HG03520 (cell line): ENCODE measurements at regions not wholly inside any gene's neighbourhood (a gene's known extent, or its start where the extent isn't known, plus 50 kb on each side); places are given as distances from the start of the nearest gene placed in this dataset.

Source experiments
- ATAC-seq: cut with Tn5 transposase; IDR thresholded peaks from one replicate; pipeline ENCODE4 v1.9.1; 2021; ENCODE audit warnings: mild to moderate bottlenecking, moderate library complexity; ENCODE audit not compliant: unreplicated experiment

- ATAC-seq: no peak
Measured at GRCh38 chr2:152883951-152884487, 165.6 kb downstream of the ARL6IP6 start.

GRCh38 chr2:152881527-152881926 lies 163.1 kb downstream of the ARL6IP6 start:
- ATAC-seq: no peak

GRCh38 chr2:152879275-152879674 lies 160.9 kb downstream of the ARL6IP6 start:
- no peak for ATAC-seq

DNA sequence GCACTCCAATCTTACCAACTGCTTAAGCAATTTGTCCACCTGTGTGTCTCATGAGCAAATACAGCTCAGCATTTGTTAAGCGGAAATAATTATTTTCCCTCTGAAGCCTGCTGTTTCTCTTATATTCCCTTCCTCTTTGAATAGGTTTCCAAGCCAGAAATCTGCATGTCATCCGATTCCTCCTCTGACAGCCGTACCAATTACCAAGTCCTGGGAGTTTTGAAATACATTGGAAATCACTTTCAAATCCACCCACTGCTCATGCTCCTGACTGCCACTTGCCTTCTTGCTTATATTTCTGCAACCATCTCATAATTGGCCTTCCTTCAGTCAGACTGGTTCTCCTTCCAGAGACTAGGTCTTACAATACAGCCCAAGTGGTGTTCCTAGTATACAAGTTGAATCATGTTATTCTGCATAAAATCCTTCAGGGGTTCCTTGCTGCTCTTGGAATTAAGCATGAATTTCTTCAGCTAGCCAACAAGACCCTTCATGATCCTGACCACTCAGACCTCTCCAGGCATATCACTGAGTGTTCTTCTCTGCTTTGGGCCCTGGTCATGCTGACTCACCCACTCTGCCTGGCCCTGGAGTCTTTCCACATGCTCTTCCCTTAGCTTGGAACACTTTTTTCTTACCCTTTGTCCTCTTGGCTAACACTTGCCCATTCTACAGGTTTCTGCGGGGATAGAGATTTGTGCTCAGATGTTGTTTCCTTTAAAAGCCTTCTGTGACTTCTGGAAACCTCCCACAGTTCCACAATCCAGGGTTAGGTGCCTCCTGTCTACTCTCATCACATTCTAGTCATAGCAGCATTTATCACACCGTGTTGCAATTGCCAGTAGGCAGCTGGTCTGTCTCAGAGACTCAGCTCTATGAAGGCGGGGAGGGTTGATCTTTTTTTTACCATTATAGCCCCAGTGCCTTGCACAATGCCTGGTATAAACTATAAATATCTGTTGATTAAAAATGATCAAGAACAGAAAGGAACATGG lies 157.6 kb downstream of the ARL6IP6 start:
- no peak for ATAC-seq

DNA sequence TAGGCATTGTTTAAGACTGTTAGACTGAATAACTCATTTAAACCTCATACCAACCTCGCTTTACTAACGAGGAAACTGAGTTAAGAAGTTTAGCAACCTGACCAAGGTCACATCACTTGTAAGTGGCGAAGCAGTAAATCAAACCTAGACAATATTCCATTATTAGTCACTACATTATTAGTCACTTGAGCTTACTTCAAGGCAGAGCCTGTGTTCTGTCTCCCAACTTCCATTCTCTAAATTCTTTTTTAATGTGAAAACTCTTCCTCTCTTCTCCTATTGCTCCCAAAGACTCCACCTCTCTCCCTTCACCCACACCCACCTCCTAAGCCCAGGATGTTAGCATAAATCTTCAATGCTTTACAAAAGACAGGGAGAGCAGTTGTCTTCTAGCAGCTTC lies 156.5 kb downstream of the ARL6IP6 start:
- ATAC-seq: no peak

- ATAC-seq: no peak
Measured at GRCh38 chr2:152870239-152870638, 151.8 kb downstream of the ARL6IP6 start.

- ATAC-seq: no peak
Measured at GRCh38 chr2:152867397-152867796, 149.0 kb downstream of the ARL6IP6 start.

DNA sequence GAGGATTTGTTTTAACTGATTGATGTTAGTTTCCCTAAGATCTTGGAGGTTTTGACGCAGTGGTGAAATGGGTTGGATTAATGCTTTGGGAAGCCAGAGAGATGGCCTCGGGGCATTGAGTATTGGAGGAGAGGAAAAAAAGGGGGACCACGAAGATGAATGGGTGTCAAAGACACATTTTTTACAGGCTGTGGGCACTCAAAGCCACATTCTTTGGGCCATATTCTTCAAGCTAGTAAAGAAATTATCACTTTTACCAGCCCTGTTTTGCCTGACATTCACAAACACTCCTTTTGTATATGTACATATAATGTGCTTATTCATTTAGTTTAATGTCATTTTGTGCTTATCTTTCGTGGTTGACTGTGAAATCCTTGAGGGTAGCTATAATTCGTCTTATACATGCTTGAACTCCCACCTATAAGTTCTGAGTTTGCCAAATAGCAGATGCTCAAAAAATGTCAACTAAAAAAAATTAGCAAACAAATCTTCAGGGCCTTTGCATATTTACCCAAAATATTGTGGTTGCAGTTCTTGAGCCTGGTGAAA lies 146.3 kb downstream of the ARL6IP6 start:
- no peak for ATAC-seq

DNA sequence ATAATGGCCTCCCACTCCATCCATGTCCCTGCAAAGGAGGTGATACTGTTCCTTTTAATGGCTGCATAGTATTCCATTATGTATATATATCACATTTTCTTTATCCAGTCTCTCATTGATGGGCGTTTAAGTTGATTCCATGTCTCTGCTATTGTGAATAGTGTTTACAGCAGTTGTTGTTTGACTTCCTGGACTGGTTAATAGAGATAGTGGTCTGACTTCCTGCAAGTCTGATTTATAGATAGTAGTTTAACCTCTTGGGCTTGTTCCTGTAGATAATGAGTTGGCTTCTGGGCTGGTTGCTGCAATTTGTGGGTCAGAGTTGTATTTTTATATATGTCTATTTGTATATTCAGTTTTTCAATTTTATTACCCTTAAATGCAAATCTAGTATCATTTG lies 145.4 kb downstream of the ARL6IP6 start:
- ATAC-seq: no peak

- ATAC-seq: no peak
Measured at GRCh38 chr2:152861349-152861942, 143.0 kb downstream of the ARL6IP6 start.

GRCh38 chr2:152858594-152859265 lies 140.3 kb downstream of the ARL6IP6 start:
- ATAC-seq: no peak

GRCh38 chr2:152846697-152847470 lies 128.5 kb downstream of the ARL6IP6 start:
- ATAC-seq: no peak

- no peak for ATAC-seq
Measured at GRCh38 chr2:152835674-152836073, 117.3 kb downstream of the ARL6IP6 start.

GRCh38 chr2:152827944-152828343 lies 109.5 kb downstream of the ARL6IP6 start:
- no peak for ATAC-seq

- ATAC-seq: no peak
Measured at GRCh38 chr2:152826581-152827279, 108.3 kb downstream of the ARL6IP6 start.

DNA sequence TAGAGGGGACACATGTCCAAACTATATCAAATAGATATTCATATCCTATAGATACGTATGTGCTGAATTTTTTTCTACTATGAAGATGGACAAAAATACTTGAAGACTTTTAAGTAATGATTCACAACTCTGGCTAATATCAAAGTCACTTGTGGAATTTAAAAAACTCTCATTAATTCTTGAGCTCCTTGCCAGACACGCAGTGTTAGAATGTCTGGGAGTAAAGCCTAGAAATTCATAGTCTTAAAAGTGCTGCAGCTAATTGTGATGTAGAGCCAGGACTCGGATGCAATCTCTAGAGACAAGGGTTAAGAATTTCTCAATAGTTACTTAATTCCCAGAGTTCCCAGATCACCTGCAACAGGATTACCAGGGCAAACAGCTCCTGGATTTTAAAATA lies 107.4 kb downstream of the ARL6IP6 start:
- ATAC-seq: no peak

DNA sequence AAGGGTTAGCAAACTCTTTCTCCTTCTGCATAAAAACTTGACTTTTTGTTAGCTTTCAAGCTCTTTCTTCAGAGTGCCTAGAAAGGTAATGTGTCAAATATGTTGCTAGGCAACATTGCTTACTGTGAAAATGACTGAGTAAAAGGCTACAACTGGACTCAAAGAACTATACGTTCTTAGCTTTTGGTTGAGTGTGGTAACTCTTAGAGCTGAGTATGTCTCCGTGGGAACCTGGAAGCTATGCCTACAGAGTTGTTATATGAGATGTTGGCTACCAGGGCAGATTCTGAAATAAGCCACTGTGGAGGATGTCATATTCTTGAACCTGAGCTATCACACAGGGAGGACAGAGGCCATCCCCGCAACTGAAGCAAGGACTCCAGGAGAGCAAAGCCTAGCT lies 105.5 kb downstream of the ARL6IP6 start:
- no peak for ATAC-seq

GRCh38 chr2:152822676-152823075 lies 104.3 kb downstream of the ARL6IP6 start:
- no peak for ATAC-seq

DNA sequence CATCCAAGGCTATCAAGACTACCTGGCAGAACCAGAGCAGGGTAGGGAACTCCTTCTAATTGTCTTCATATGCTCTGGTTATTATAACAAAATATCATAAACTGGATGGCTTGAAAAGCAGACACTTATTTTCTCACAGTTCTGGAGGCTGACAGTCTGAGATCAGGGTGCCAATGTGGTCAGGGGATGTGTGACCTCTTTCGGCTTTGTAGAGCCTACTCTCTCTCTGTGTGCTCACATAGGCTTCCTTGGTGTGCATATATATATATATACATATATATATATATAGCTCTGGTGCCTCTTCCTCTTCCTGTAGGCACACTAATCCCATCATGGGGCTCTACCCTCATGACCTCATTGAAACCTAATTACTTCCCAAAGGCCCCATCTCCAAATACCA lies 101.6 kb downstream of the ARL6IP6 start:
- ATAC-seq: no peak
